T-cell (primary cell): ENCODE measurements at regions not wholly inside any gene's neighbourhood (a gene's known extent, or its start where the extent isn't known, plus 50 kb on each side); places are given as distances from the start of the nearest gene placed in this dataset.

Experiments used
- ATAC-seq, 4 experiments: fragments of 200-7000 bp in 3 of 4; fragments of 150-1000 bp in 1 of 4; cut with Tn5 transposase; replicated peaks in 1 of 4; 1 replicate in 3 of 4; 2 replicates in 1 of 4; pipeline ENCODE4 v1.10.0; 2021; ENCODE audit warnings: moderate library complexity in 3 of 4, mild to moderate bottlenecking in 2 of 4, moderate number of reproducible peaks in 1 of 4
- CTCF ChIA-PET, 2 donors: fragments of 300-600 bp; sonication (Branson Sonifier 250); formaldehyde crosslinking; loops; one replicate each; lab custom pipeline; 2022; ENCODE audit warnings: antibody characterized with exemption in 2 of 2; lab: Charles Lee
- POLR2A ChIA-PET, 2 donors: fragments of 300-600 bp; sonication (Branson Sonifier 250); formaldehyde crosslinking; loops; one replicate each; lab custom pipeline; 2022; ENCODE audit warnings: antibody characterized with exemption in 2 of 2; lab: Charles Lee
- DNase-seq, 35 experiments: peaks; one replicate each; pipeline versions ENCODE4 v3.0.0 to v3.0.0-alpha.2; 2013 to 2023
- H3K27ac ChIP-seq: one replicate; pipeline ENCODE4 v1.5.1; 2013; ENCODE audit warnings: low read length
- H3K27me3 ChIP-seq, 2 experiments: replicated peaks in 1 of 2; 1 replicate in 1 of 2; 2 replicates in 1 of 2; pipeline versions ENCODE4 v1.6.1 to v1.7.0; 2013; ENCODE audit warnings: low read length in 1 of 2, mixed read lengths in 1 of 2; ENCODE audit not compliant: control insufficient read depth in 2 of 2, insufficient read depth in 2 of 2; ENCODE audit errors: extremely low read depth in 1 of 2
- H3K36me3 ChIP-seq, 2 donors: 1 replicate in 1 of 2; 2 replicates in 1 of 2; pipeline versions ENCODE4 v1.6.1 to v1.7.0; 2013; ENCODE audit warnings: low read length in 1 of 2; ENCODE audit not compliant: control insufficient read depth in 2 of 2, insufficient read depth in 1 of 2; ENCODE audit errors: extremely low read depth in 1 of 2
- H3K4me1 ChIP-seq, 2 experiments: 1 replicate in 1 of 2; 2 replicates in 1 of 2; pipeline versions ENCODE4 v1.6.1 to v1.7.0; 2013; ENCODE audit warnings: low read length in 2 of 2, mixed read lengths in 1 of 2; ENCODE audit not compliant: insufficient read depth in 2 of 2, control insufficient read depth in 1 of 2; ENCODE audit errors: extremely low read depth in 1 of 2
- H3K4me3 ChIP-seq, 2 donors: 1 replicate in 1 of 2; 2 replicates in 1 of 2; pipeline versions ENCODE4 v1.5.1 to v1.7.0; 2013; ENCODE audit warnings: mild to moderate bottlenecking in 2 of 2, low read length in 1 of 2, moderate library complexity in 1 of 2; ENCODE audit not compliant: control insufficient read depth in 1 of 2; ENCODE audit errors: extremely low read depth in 1 of 2
- H3K9me3 ChIP-seq: 2 replicates; pipeline ENCODE4 v1.7.0; 2013
- H3K27ac Mint-ChIP-seq, 2 donors: one replicate each; pipeline ENCODE4 v1.8.0; 2020 to 2021; ENCODE audit warnings: mild to moderate bottlenecking in 2 of 2, mixed read lengths in 2 of 2
- H3K27me3 Mint-ChIP-seq, 2 donors: one replicate each; pipeline ENCODE4 v1.8.0; 2021 to 2022; ENCODE audit warnings: mixed read lengths in 2 of 2
- H3K36me3 Mint-ChIP-seq: one replicate; pipeline ENCODE4 v1.8.0; 2021; ENCODE audit warnings: mixed read lengths
- H3K4me1 Mint-ChIP-seq, 3 donors: one replicate each; pipeline ENCODE4 v1.8.0; 2020 to 2022; ENCODE audit warnings: mixed read lengths in 3 of 3, mild to moderate bottlenecking in 1 of 3
- H3K4me3 Mint-ChIP-seq, 3 donors: one replicate each; pipeline ENCODE4 v1.8.0; 2020 to 2022; ENCODE audit warnings: mild to moderate bottlenecking in 3 of 3, mixed read lengths in 3 of 3, moderate library complexity in 3 of 3
- H3K9me3 Mint-ChIP-seq, 3 donors: one replicate each; pipeline ENCODE4 v1.8.0; 2020 to 2022; ENCODE audit warnings: mixed read lengths in 3 of 3
- WGBS: methylation state at CpG from one replicate; pipeline ENCODE4 v1.1.5; 2013; ENCODE audit warnings: missing lambda C conversion rate; ENCODE audit not compliant: insufficient coverage; 5-methylcytosine and 5-hydroxymethylcytosine counted together

DNA sequence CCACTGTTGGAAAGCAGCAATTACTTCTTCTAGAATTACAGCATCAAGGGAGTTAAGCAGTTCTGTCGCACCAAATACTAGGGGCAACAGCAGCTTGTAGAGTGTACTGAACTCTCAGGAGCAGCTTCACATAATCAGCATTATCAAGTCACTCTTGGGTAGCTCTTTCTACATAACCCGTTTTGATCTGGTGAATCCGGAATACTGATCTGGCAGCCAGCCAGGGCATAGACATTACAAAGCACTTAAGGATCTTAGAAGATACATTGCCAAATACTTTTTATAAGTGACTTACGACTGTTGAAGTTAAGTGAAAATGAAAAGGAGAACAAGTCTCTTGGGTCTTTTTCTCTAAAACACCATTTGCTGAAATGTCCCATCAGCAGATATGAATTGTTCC is 73.2 kb upstream of the NETO1 start:
- Histone ChIP-seq H3K4me1 (no peaks in the 10 kb centered on the region), H3K4me3 (no peak overlapping the region), H3K9me3 (no peaks in the 10 kb centered on the region), H3K36me3 (no peaks in the 10 kb centered on the region), H3K27me3 (no peaks in the 10 kb centered on the region), H3K27ac (no peak overlapping the region)
- DNase-seq (no peak), ATAC-seq (no peak)
- Mint-ChIP-seq H3K36me3 (no peaks in the 10 kb centered on the region), H3K4me3 (no peak overlapping the region), H3K27me3 (no peaks in the 10 kb centered on the region), H3K4me1 (no peaks in the 10 kb centered on the region), H3K27ac (no peak overlapping the region), H3K9me3 (peaks cover 0 to 10% (median 5%) of the 10 kb centered on the region in 3 donors)
- no CpG with 5 or more reads among the region's 4 CpGs for WGBS
- CTCF ChIA-PET: no interaction called here
- POLR2A ChIA-PET: no interaction called here

DNA sequence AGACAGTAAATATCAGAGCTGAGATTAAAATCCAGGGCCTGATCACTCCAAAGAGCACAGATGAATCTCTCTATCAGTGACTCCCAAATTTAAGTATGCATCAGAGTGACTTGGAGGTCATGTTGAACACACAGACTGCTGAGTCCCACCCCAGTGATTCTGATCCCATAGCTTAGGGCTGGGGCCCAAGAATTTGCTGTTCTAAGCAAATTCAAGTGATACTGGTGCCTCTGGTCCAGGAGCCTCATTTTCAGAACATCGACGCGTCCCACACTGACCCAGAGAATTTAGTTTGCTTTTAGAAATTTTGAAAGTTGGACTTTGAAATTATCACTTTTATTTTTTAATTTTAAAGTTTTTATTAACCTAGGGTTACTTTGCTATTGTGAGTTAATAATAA is 72.7 kb upstream of the NETO1 start:
- ATAC-seq (no peak), DNase-seq (no peak)
- H3K27ac Mint-ChIP-seq: no peak overlapping the region
- H3K4me1 Mint-ChIP-seq: no peaks in the 10 kb centered on the region
- Histone ChIP-seq H3K27ac (no peak overlapping the region), H3K4me1 (no peaks in the 10 kb centered on the region), H3K4me3 (no peak overlapping the region), H3K36me3 (no peaks in the 10 kb centered on the region), H3K9me3 (no peaks in the 10 kb centered on the region), H3K27me3 (no peaks in the 10 kb centered on the region)
- no peak overlapping the region for H3K4me3 Mint-ChIP-seq
- WGBS: no CpG with 5 or more reads among the region's 3 CpGs
- no peaks in the 10 kb centered on the region for H3K27me3 Mint-ChIP-seq
- ChIA-PET POLR2A (no interaction called here), CTCF (no interaction called here)
- peaks cover 0 to 11% (median 4%) of the 10 kb centered on the region in 3 donors for H3K9me3 Mint-ChIP-seq
- H3K36me3 Mint-ChIP-seq: no peaks in the 10 kb centered on the region

DNA sequence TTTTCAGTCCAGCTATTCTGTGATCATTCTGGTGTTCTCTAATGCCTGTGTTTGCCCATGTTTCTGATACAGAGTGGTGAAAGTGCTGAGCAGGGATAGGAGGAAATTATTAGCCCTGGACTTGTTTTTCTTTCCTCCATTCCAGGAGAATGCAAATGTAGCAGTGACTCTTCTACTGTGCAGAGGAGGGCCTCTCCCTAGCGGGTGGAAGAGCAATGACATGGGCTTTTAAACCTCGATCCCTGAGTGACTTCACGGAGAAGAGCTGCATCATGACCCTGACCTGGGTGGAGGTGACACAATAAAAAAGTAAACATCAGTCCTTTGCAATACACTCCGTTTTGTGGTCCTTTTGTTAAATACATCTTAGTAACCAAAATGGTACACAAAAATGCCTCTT is 68.0 kb upstream of the NETO1 start:
- Histone ChIP-seq H3K9me3 (no peaks in the 10 kb centered on the region), H3K27ac (no peak overlapping the region), H3K4me1 (no peaks in the 10 kb centered on the region), H3K27me3 (no peaks in the 10 kb centered on the region), H3K4me3 (no peak overlapping the region), H3K36me3 (no peaks in the 10 kb centered on the region)
- DNase-seq (no peak), ATAC-seq (no peak)
- ChIA-PET POLR2A (no interaction called here), CTCF (no interaction called here)
- Mint-ChIP-seq H3K9me3 (peaks cover 0 to 3% (median 2%) of the 10 kb centered on the region in 3 donors), H3K27me3 (no peaks in the 10 kb centered on the region), H3K27ac (no peak overlapping the region), H3K36me3 (no peaks in the 10 kb centered on the region), H3K4me3 (no peak overlapping the region), H3K4me1 (no peaks in the 10 kb centered on the region)
- WGBS: 52% methylated on average over 2 of the region's 4 CpGs

DNA sequence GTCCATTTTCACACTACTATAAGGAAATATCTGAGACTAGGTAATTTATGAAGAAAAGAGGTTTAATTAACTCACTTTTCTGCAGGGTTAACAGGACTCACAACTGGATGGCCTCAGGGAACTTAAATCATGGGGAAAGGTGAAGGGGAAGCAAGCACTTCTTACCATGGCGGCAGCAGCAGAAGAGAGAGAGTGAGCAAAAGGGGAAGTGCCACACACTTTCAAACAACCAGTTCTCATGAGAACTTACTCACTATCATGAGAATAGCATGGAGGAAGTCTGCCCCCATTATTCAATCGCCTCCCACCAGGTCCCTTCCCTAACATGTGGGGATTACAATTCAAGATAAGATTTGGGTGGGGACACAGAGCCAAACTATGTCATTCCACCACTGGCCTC is 55.1 kb upstream of the NETO1 start:
- Histone ChIP-seq H3K36me3 (no peaks in the 10 kb centered on the region), H3K4me3 (no peak overlapping the region), H3K27me3 (no peaks in the 10 kb centered on the region), H3K9me3 (no peaks in the 10 kb centered on the region), H3K4me1 (no peaks in the 10 kb centered on the region), H3K27ac (no peak overlapping the region)
- no peak overlapping the region for H3K4me3 Mint-ChIP-seq
- ATAC-seq (no peak), DNase-seq (no peak)
- H3K36me3 Mint-ChIP-seq: no peaks in the 10 kb centered on the region
- H3K27ac Mint-ChIP-seq: no peak overlapping the region
- ChIA-PET CTCF (no interaction called here), POLR2A (no interaction called here)
- no peaks in the 10 kb centered on the region for H3K27me3 Mint-ChIP-seq
- no CpG with 5 or more reads among the region's 2 CpGs for WGBS
- H3K4me1 Mint-ChIP-seq: no peaks in the 10 kb centered on the region
- peaks cover 11 to 27% (median 15%) of the 10 kb centered on the region in 3 donors for H3K9me3 Mint-ChIP-seq
